ENCODE measurements at regions not wholly inside any gene's neighbourhood (a gene's known extent, or its start where the extent isn't known, plus 50 kb on each side); places are given as distances from the start of the nearest gene placed in this dataset.

DNA sequence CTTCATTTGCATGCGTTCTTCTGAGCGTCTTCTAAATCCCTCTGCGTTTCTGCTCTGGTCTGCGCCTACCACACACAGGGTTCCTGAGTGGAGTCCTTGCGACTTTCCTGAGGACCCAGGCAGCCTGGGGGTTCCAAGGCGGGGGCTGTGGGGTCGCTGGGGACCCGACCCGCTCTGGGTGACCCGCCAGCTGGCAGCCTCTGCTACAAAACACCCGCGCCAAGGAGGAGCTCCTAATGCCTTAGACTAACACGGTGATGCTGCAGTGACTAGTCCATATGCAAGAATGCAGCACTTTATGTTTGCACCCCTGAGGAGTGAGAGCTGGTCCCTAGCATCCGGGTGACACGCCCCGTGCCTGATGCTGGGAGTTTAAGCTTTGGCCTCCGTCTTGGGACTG lies 367.0 kb upstream of the POM121L12 start:
- Mint-ChIP-seq H3K36me3 (no peaks in the 10 kb centered on the region), H3K9me3 (no peaks in the 10 kb centered on the region), H3K27me3 (no peaks in the 10 kb centered on the region), H3K4me1 (no peaks in the 10 kb centered on the region), H3K27ac (no peak overlapping the region), H3K4me3 (no peak overlapping the region)
- no peak for ATAC-seq

GRCh38 chr7:52659178-52659577 lies 376.3 kb upstream of the POM121L12 start:
- Mint-ChIP-seq H3K4me3 (no peak overlapping the region), H3K4me1 (no peaks in the 10 kb centered on the region), H3K36me3 (no peaks in the 10 kb centered on the region), H3K27ac (no peak overlapping the region), H3K27me3 (no peaks in the 10 kb centered on the region), H3K9me3 (peaks cover 6% of the 10 kb centered on the region)
- ATAC-seq: no peak

DNA sequence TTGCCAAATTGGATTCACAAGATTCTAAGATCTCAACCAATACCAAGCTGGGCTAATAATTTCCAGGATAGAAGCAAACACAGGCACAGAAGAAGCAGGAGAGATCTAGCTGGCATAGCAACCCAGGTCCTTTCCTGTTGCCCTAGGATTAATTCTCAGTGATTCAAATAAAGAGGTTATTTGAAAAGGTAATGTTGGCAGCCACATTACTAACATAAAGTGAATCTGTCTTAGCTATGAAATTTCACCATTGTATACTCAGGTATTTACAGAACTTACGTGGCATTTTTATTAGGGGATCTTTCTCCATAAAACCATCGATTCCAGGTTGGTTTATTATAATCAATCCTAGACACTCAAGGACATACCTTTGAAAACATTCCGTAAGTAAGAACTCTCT lies 379.3 kb upstream of the POM121L12 start:
- Mint-ChIP-seq H3K36me3 (no peaks in the 10 kb centered on the region), H3K4me1 (no peaks in the 10 kb centered on the region), H3K9me3 (peaks cover 6% of the 10 kb centered on the region), H3K4me3 (no peak overlapping the region), H3K27ac (no peak overlapping the region), H3K27me3 (no peaks in the 10 kb centered on the region)
- ATAC-seq: no peak

GRCh38 chr7:52652621-52653020 lies 382.8 kb upstream of the POM121L12 start:
- Mint-ChIP-seq H3K27ac (no peak overlapping the region), H3K9me3 (peaks cover 2% of the 10 kb centered on the region), H3K4me3 (no peak overlapping the region), H3K4me1 (no peaks in the 10 kb centered on the region), H3K36me3 (no peaks in the 10 kb centered on the region), H3K27me3 (no peaks in the 10 kb centered on the region)
- no peak for ATAC-seq

- H3K4me3 Mint-ChIP-seq: no peak overlapping the region
- H3K4me1 Mint-ChIP-seq: no peaks in the 10 kb centered on the region
- no peaks in the 10 kb centered on the region for H3K27me3 Mint-ChIP-seq
- no peak overlapping the region for H3K27ac Mint-ChIP-seq
- ATAC-seq: no peak
- no peaks in the 10 kb centered on the region for H3K36me3 Mint-ChIP-seq
- peaks cover 6% of the 10 kb centered on the region for H3K9me3 Mint-ChIP-seq
Measured at GRCh38 chr7:52648872-52649271, 386.6 kb upstream of the POM121L12 start.

- Mint-ChIP-seq H3K4me1 (no peaks in the 10 kb centered on the region), H3K27me3 (no peaks in the 10 kb centered on the region), H3K4me3 (no peak overlapping the region), H3K27ac (no peak overlapping the region), H3K9me3 (peaks cover 6% of the 10 kb centered on the region), H3K36me3 (no peaks in the 10 kb centered on the region)
- ATAC-seq: no peak
Measured at GRCh38 chr7:52647046-52647445, 388.4 kb upstream of the POM121L12 start.

- no peak overlapping the region for H3K27ac Mint-ChIP-seq
- no peak overlapping the region for H3K4me3 Mint-ChIP-seq
- no peaks in the 10 kb centered on the region for H3K4me1 Mint-ChIP-seq
- no peaks in the 10 kb centered on the region for H3K27me3 Mint-ChIP-seq
- ATAC-seq: no peak
- H3K9me3 Mint-ChIP-seq: peaks cover 11% of the 10 kb centered on the region
- H3K36me3 Mint-ChIP-seq: no peaks in the 10 kb centered on the region
Measured at GRCh38 chr7:52639981-52640380, 395.5 kb upstream of the POM121L12 start.

DNA sequence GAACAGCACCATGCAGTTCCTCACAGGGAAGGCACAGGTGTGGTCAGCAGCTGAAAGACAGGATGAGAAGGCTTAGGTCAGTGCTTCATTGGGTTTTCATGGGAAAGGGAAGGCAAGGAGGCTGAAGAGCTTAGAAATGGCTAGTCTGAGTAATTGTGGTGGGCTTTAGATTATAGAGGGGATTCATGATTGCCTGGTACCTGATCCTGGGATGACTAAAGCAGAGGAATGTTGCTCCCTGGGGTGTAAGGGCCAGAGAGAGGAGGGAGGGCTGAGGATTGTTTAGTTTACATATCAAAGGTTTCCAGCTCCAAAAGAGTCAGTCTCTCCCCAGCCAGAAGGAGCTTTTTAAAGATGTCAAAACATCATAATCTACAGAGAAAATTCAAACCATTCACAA lies 396.3 kb upstream of the POM121L12 start:
- no peak for ATAC-seq
- H3K4me3 Mint-ChIP-seq: no peak overlapping the region

GRCh38 chr7:52635021-52635420 lies 400.4 kb upstream of the POM121L12 start:
- ATAC-seq: no peak
- Mint-ChIP-seq H3K27ac (no peak overlapping the region), H3K4me1 (no peaks in the 10 kb centered on the region), H3K9me3 (peaks cover 19% of the 10 kb centered on the region), H3K4me3 (no peak overlapping the region), H3K27me3 (no peaks in the 10 kb centered on the region), H3K36me3 (no peaks in the 10 kb centered on the region)

More for the DNA sequence above, 396.3 kb upstream of the POM121L12 start:
- no peaks in the 10 kb centered on the region for H3K4me1 Mint-ChIP-seq
- H3K36me3 Mint-ChIP-seq: no peaks in the 10 kb centered on the region
- H3K27ac Mint-ChIP-seq: no peak overlapping the region
- peaks cover 12% of the 10 kb centered on the region for H3K9me3 Mint-ChIP-seq
- H3K27me3 Mint-ChIP-seq: no peaks in the 10 kb centered on the region

DNA sequence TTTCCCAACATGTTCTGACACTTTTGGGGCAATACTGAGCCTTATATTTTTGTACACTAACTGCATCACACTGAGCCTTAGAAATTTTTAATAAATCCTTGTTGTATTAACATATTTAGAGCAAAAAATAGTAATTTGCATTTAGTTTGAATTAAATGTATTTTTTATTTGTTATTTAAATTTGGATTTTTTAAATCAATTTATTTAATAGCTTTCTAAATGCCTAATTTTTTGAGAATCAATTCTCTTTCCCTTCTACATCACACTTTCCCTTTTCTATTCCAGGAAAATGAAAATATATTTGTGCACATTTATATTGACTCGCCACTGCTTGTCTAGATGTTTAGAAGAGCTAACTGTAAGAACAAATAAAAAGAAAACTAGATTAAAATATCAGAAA lies 414.6 kb upstream of the POM121L12 start:
- Mint-ChIP-seq H3K27ac (no peak overlapping the region), H3K4me1 (no peaks in the 10 kb centered on the region), H3K4me3 (no peak overlapping the region), H3K27me3 (no peaks in the 10 kb centered on the region), H3K36me3 (no peaks in the 10 kb centered on the region), H3K9me3 (peaks cover 4% of the 10 kb centered on the region)
- no peak for ATAC-seq

GRCh38 chr7:52616552-52616951 lies 418.9 kb upstream of the POM121L12 start:
- H3K9me3 Mint-ChIP-seq: peaks cover 7% of the 10 kb centered on the region

DNA sequence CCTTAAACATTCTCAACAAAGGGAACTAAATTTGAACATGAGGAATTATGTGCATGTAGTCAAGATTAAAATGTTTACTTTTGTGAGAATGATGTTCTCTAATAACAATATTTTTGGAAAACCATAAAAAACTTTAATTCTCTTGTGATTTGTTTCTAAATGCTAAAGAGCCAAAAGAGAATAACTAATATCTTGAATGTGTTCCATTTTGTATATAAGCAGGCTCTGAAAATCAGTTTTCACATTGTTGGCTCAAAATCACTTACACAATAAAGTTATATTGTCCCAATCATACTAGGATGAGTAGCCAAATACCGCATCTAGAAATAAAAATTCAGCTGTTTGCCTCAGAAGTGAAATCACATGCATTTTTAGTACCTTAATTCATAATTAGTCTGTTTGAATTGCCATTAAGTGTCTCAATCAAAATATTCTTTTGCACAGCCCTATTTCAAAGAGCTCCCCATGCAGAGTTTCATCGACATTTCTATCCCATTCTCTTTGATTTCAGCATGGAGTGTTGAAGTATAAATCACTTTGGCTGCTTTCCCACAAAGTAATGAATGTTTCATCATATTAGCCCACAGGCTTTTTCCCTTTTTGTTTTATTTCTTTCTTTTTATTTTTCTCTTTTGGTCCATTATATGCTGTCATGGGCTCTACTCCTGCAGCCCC lies 420.3 kb upstream of the POM121L12 start:
- H3K36me3 Mint-ChIP-seq: no peaks in the 10 kb centered on the region
- no peak for ATAC-seq
- H3K27me3 Mint-ChIP-seq: no peaks in the 10 kb centered on the region
- H3K9me3 Mint-ChIP-seq: peaks cover 7% of the 10 kb centered on the region
- no peaks in the 10 kb centered on the region for H3K4me1 Mint-ChIP-seq
- H3K4me3 Mint-ChIP-seq: no peak overlapping the region
- H3K27ac Mint-ChIP-seq: no peak overlapping the region

More at GRCh38 chr7:52616552-52616951, 418.9 kb upstream of the POM121L12 start:
- Mint-ChIP-seq H3K27me3 (no peaks in the 10 kb centered on the region), H3K4me1 (no peaks in the 10 kb centered on the region), H3K36me3 (no peaks in the 10 kb centered on the region), H3K27ac (no peak overlapping the region), H3K4me3 (no peak overlapping the region)
- no peak for ATAC-seq

- no peak overlapping the region for H3K27ac Mint-ChIP-seq
- no peaks in the 10 kb centered on the region for H3K27me3 Mint-ChIP-seq
- H3K4me3 Mint-ChIP-seq: no peak overlapping the region
- no peaks in the 10 kb centered on the region for H3K4me1 Mint-ChIP-seq
- ATAC-seq: no peak
- no peaks in the 10 kb centered on the region for H3K36me3 Mint-ChIP-seq
- H3K9me3 Mint-ChIP-seq: peaks cover 3% of the 10 kb centered on the region
Measured at GRCh38 chr7:52609511-52609910, 425.9 kb upstream of the POM121L12 start.

- ATAC-seq: no peak
- Mint-ChIP-seq H3K4me1 (no peaks in the 10 kb centered on the region), H3K36me3 (no peaks in the 10 kb centered on the region), H3K9me3 (peaks cover 2% of the 10 kb centered on the region), H3K27ac (no peak overlapping the region), H3K4me3 (no peak overlapping the region), H3K27me3 (no peaks in the 10 kb centered on the region)
Measured at GRCh38 chr7:52592698-52593097, 442.7 kb upstream of the POM121L12 start.

GRCh38 chr7:52586704-52587103 lies 448.7 kb upstream of the POM121L12 start:
- Mint-ChIP-seq H3K27ac (no peak overlapping the region), H3K27me3 (no peaks in the 10 kb centered on the region)
- ATAC-seq: no peak

GRCh38 chr7:52584041-52584440 lies 451.4 kb upstream of the POM121L12 start:
- Mint-ChIP-seq H3K27ac (no peak overlapping the region), H3K4me1 (no peaks in the 10 kb centered on the region), H3K27me3 (no peaks in the 10 kb centered on the region), H3K9me3 (peaks cover 5% of the 10 kb centered on the region), H3K4me3 (no peak overlapping the region), H3K36me3 (no peaks in the 10 kb centered on the region)
- no peak for ATAC-seq

More at GRCh38 chr7:52586704-52587103, 448.7 kb upstream of the POM121L12 start:
- Mint-ChIP-seq H3K9me3 (peaks cover 5% of the 10 kb centered on the region), H3K36me3 (no peaks in the 10 kb centered on the region), H3K4me3 (no peak overlapping the region), H3K4me1 (no peaks in the 10 kb centered on the region)
